Gastrocnemius medialis (tissue), 4 donors: ENCODE measurements at regions not wholly inside any gene's neighbourhood (a gene's known extent, or its start where the extent isn't known, plus 50 kb on each side); places are given as distances from the start of the nearest gene placed in this dataset.

Experiments
- ATAC-seq, 2 donors: fragments of 150-250 bp; one replicate each; pipeline ENCODE4 v1.9.1; 2016
- DNase-seq, 2 donors: peaks; one replicate each; pipeline ENCODE4 v3.0.0-alpha.2; 2019
- H3K27ac ChIP-seq, 4 donors: fragments of 200-600 bp; sonication (generic); 1 replicate in 1 of 4; 2 replicates in 3 of 4; pipeline ENCODE4 v1.5.1; 2016 to 2018; ENCODE audit warnings: mild to moderate bottlenecking in 2 of 4, moderate library complexity in 1 of 4
- H3K27me3 ChIP-seq, 3 donors: fragments of 200-600 bp; sonication (generic) in 2 of 3; 1 replicate in 1 of 3; 2 replicates in 2 of 3; pipeline versions ENCODE4 v1.5.1 to v1.6.0; 2016 to 2019; ENCODE audit warnings: mild to moderate bottlenecking in 1 of 3, moderate library complexity in 1 of 3
- H3K36me3 ChIP-seq, 2 donors: fragments of 200-600 bp; sonication (generic) in 1 of 2; one replicate each; pipeline ENCODE4 v1.5.1; 2017 to 2018
- H3K4me1 ChIP-seq, 2 donors: fragments of 200-600 bp; sonication (generic) in 1 of 2; one replicate each; pipeline ENCODE4 v1.5.1; 2016 to 2017; ENCODE audit warnings: mild to moderate bottlenecking in 2 of 2
- H3K4me3 ChIP-seq, 4 donors: fragments of 200-600 bp; sonication (generic) in 3 of 4; 1 replicate in 1 of 4; 2 replicates in 3 of 4; pipeline ENCODE4 v1.5.1; 2016 to 2019; ENCODE audit warnings: mild to moderate bottlenecking in 2 of 4
- H3K9me3 ChIP-seq, 3 donors: fragments of 200-600 bp; sonication (generic) in 2 of 3; 1 replicate in 1 of 3; 2 replicates in 2 of 3; pipeline ENCODE4 v1.5.1; 2016 to 2019
- CTCF ChIP-seq, 5 experiments: fragments of 450-650 bp in 3 of 5; fragments of 200-600 bp in 2 of 5; sonication (generic) in 2 of 5; IDR thresholded peaks in 4 of 5; conservative IDR thresholded peaks in 1 of 5; 1 replicate in 4 of 5; 2 replicates in 1 of 5; pipeline ENCODE4 v1.5.1; 2016 to 2019; ENCODE audit warnings: antibody characterized with exemption in 5 of 5, mild to moderate bottlenecking in 3 of 5, moderate library complexity in 3 of 5
- POLR2A ChIP-seq, 2 donors: fragments of 450-650 bp; IDR thresholded peaks; one replicate each; pipeline ENCODE4 v1.6.1; 2017; ENCODE audit warnings: antibody characterized with exemption in 2 of 2, mild to moderate bottlenecking in 2 of 2, moderate library complexity in 2 of 2
- in situ Hi-C, 4 donors: fragments of 200-750 bp; cut with MboI; loops; one replicate each; pipeline versions ENCODE4 v1.15.0 to v1.8.0; 2017; ENCODE audit warnings: low sequenced_read_pairs in 4 of 4
- intact Hi-C: fragments of 100-400 bp; cut with DNase I; formaldehyde crosslinking; loops from one replicate; pipeline ENCODE4 v1.15.1; 2023; ENCODE audit warnings: low total_unique reads

GRCh38 chr4:112933790-112934189 is 115.7 kb upstream of the ANK2 start:
- TF ChIP-seq POLR2A (IDR thresholded peaks at IDR 0.05) = no peak
- no peak for TF ChIP-seq CTCF (IDR thresholded peaks at IDR 0.05 in 4 of 5, conservative IDR thresholded peaks at IDR 0.05 in 1 of 5)
- in situ Hi-C loops = loop anchor here (10.0 to 25.0 kb wide), 5 partner anchors 79 to 299 kb away; partner anchors contain the start of genes LARP7 (in 3 of the 4) and ZGRF1 (in 3 of the 4)
- no peak for ATAC-seq

GRCh38 chr4:112938461-112939058 is 110.9 kb upstream of the ANK2 start:
- Histone ChIP-seq H3K36me3 (no peaks in the 10 kb centered on the region), H3K27ac (no peak overlapping the region), H3K4me1 (no peaks in the 10 kb centered on the region), H3K4me3 (no peak overlapping the region), H3K9me3 (no peaks in the 10 kb centered on the region), H3K27me3 (no peaks in the 10 kb centered on the region)
- no peak for TF ChIP-seq POLR2A (IDR thresholded peaks at IDR 0.05)
- peak; percentile 37 to 72 (median 64) for TF ChIP-seq CTCF (IDR thresholded peaks at IDR 0.05 in 4 of 5, conservative IDR thresholded peaks at IDR 0.05 in 1 of 5)
- ATAC-seq (peak; percentile 36 to 53), DNase-seq (no peak)
- in situ Hi-C loops (loop anchor here (5.0 to 25.0 kb wide), 6 partner anchors 84 to 306 kb away; partner anchors contain the start of genes LARP7 (in 3 of the 4) and ZGRF1 (in 3 of the 4)), intact Hi-C loops (loop anchor here (2.0 to 5.0 kb wide), 3 partner anchors 86 to 302 kb away; partner anchors contain the start of genes LARP7 and ZGRF1)

More at GRCh38 chr4:112933790-112934189, 115.7 kb upstream of the ANK2 start:
- H3K4me1 ChIP-seq = no peaks in the 10 kb centered on the region
- no peak for DNase-seq
- no peaks in the 10 kb centered on the region for H3K9me3 ChIP-seq
- H3K4me3 ChIP-seq = no peak overlapping the region
- no peaks in the 10 kb centered on the region for H3K36me3 ChIP-seq
- no peak overlapping the region for H3K27ac ChIP-seq
- intact Hi-C loops = no loop called here
- H3K27me3 ChIP-seq = no peaks in the 10 kb centered on the region

DNA sequence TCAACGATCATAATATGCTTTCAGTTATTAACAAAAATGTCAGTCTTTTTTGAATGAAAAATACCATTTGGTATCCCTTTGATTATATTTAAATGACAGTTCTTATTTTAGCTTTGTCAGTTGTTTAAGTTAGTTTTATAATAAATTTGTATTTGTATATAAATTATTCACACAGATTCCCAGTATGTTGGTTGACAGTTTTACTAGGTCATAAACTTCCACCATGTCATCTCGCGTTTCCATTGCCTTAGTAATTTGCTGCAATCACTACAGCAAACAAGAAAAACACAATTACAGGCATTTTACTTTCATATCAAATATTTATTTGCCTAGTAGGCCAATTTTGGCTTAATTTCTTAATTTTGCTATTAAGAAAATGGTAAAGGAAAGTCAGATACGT is 109.6 kb upstream of the ANK2 start:
- no peak for TF ChIP-seq CTCF (IDR thresholded peaks at IDR 0.05 in 4 of 5, conservative IDR thresholded peaks at IDR 0.05 in 1 of 5)
- TF ChIP-seq POLR2A (IDR thresholded peaks at IDR 0.05) = no peak
- H3K27ac ChIP-seq = no peak overlapping the region
- in situ Hi-C loops (loop anchor here (5.0 to 25.0 kb wide), 6 partner anchors 85 to 308 kb away; partner anchors contain the start of genes LARP7 (in 3 of the 4) and ZGRF1 (in 3 of the 4)), intact Hi-C loops (loop anchor here (2.0 to 5.0 kb wide), 3 partner anchors 88 to 303 kb away; partner anchors contain the start of genes LARP7 and ZGRF1)
- no peaks in the 10 kb centered on the region for H3K27me3 ChIP-seq
- ATAC-seq (no peak), DNase-seq (no peak)
- H3K9me3 ChIP-seq = no peaks in the 10 kb centered on the region
- H3K4me3 ChIP-seq = no peak overlapping the region
- H3K4me1 ChIP-seq = no peaks in the 10 kb centered on the region
- no peaks in the 10 kb centered on the region for H3K36me3 ChIP-seq

GRCh38 chr4:112940336-112940735 is 109.1 kb upstream of the ANK2 start:
- in situ Hi-C loops (loop anchor here in 2 of 4 donors (25.0 kb wide), 1 partner anchor 303 kb away; the partner anchor contains the start of genes LARP7 (in 2 of the 2) and ZGRF1 (in 2 of the 2)), intact Hi-C loops (no loop called here)
- H3K36me3 ChIP-seq = no peaks in the 10 kb centered on the region
- no peaks in the 10 kb centered on the region for H3K4me1 ChIP-seq
- H3K9me3 ChIP-seq = no peaks in the 10 kb centered on the region
- no peak overlapping the region for H3K4me3 ChIP-seq
- ATAC-seq = no peak
- no peak overlapping the region for H3K27ac ChIP-seq
- DNase-seq = no peak
- H3K27me3 ChIP-seq = no peaks in the 10 kb centered on the region
- no peak for TF ChIP-seq CTCF (IDR thresholded peaks at IDR 0.05 in 4 of 5, conservative IDR thresholded peaks at IDR 0.05 in 1 of 5)
- no peak for TF ChIP-seq POLR2A (IDR thresholded peaks at IDR 0.05)
